ENCODE measurements at regions not wholly inside any gene's neighbourhood (a gene's known extent, or its start where the extent isn't known, plus 50 kb on each side); places are given as distances from the start of the nearest gene placed in this dataset.

- TF ChIP-seq EZH2 (IDR thresholded peaks at IDR 0.05; ENCODE audit: borderline replicate concordance, low read depth, low read length, severe bottlenecking), result no peak
- no peak for TF ChIP-seq MAX (IDR thresholded peaks at IDR 0.05; ENCODE audit: insufficient read depth, insufficient read length)
- TF ChIP-seq FOS (IDR thresholded peaks at IDR 0.05; ENCODE audit: borderline replicate concordance, insufficient read depth, low read length), result no peak
Measured at GRCh38 chr2:74041726-74042125, 57.0 kb downstream of the TET3 start.
